SK-N-SH treated with all-trans-retinoic acid at 6 μM for 48 hours (cell line): ENCODE measurements at regions not wholly inside any gene's neighbourhood (a gene's known extent, or its start where the extent isn't known, plus 50 kb on each side); places are given as distances from the start of the nearest gene placed in this dataset.

Experiments
- ATAC-seq: fragments of 200-7000 bp; cut with Tn5 transposase; 3 replicates; pipeline ENCODE4 v1.9.1; 2020; ENCODE audit warnings: mild to moderate bottlenecking, moderate library complexity
- BACH2 ChIP-seq: fragments of 250-450 bp; sonication (Bioruptor Pico); IDR thresholded peaks from 2 replicates; pipeline ENCODE4 v1.9.0; 2021; ENCODE audit warnings: mild to moderate bottlenecking, borderline replicate concordance
- CREB5 ChIP-seq: fragments of 250-450 bp; sonication (Bioruptor Pico); IDR thresholded peaks from 2 replicates; pipeline ENCODE4 v1.5.1; 2020; ENCODE audit warnings: low read depth, mild to moderate bottlenecking, moderate library complexity
- CSDC2 ChIP-seq: fragments of 250-450 bp; sonication (Bioruptor Pico); IDR thresholded peaks from 2 replicates; pipeline ENCODE4 v1.5.0; 2020; ENCODE audit warnings: mild to moderate bottlenecking, moderate library complexity
- ESRRG ChIP-seq: fragments of 250-450 bp; sonication (Bioruptor Pico); IDR thresholded peaks from 2 replicates; pipeline ENCODE4 v1.6.1; 2021; ENCODE audit warnings: mild to moderate bottlenecking
- GLIS3 ChIP-seq: fragments of 250-450 bp; sonication (Bioruptor Pico); IDR thresholded peaks from 2 replicates; pipeline ENCODE4 v1.5.0; 2020; ENCODE audit warnings: mild to moderate bottlenecking, moderate library complexity
- ISL1 ChIP-seq: fragments of 250-450 bp; sonication (Bioruptor Pico); IDR thresholded peaks from 2 replicates; pipeline ENCODE4 v2.1.2; 2022; ENCODE audit warnings: mild to moderate bottlenecking, moderate library complexity
- OSR1 ChIP-seq: fragments of 250-450 bp; sonication (Bioruptor Pico); IDR thresholded peaks from 2 replicates; pipeline ENCODE4 v1.8.0; 2022; ENCODE audit warnings: moderate library complexity, mild to moderate bottlenecking, inconsistent platforms
- SNAI2 ChIP-seq: fragments of 250-450 bp; sonication (Bioruptor Pico); IDR thresholded peaks from 2 replicates; pipeline ENCODE4 v1.5.0; 2020; ENCODE audit warnings: mild to moderate bottlenecking, moderate library complexity
- TOX ChIP-seq: fragments of 250-450 bp; sonication (Bioruptor Pico); IDR thresholded peaks from 2 replicates; pipeline ENCODE4 v1.8.0; 2021; ENCODE audit warnings: mild to moderate bottlenecking, moderate library complexity, borderline replicate concordance
- TSHZ2 ChIP-seq: fragments of 250-450 bp; sonication (Bioruptor Pico); IDR thresholded peaks from 2 replicates; pipeline ENCODE4 v1.5.0; 2020; ENCODE audit warnings: mild to moderate bottlenecking, moderate library complexity
- ZC3H10 ChIP-seq: fragments of 250-450 bp; sonication (Bioruptor Pico); IDR thresholded peaks from 2 replicates; pipeline ENCODE4 v1.5.1; 2021; ENCODE audit warnings: mild to moderate bottlenecking, moderate library complexity
- ZFP3 ChIP-seq: fragments of 250-450 bp; sonication (Bioruptor Pico); IDR thresholded peaks from 2 replicates; pipeline ENCODE4 v1.5.0; 2020; ENCODE audit warnings: mild to moderate bottlenecking, moderate library complexity
- ZFP30 ChIP-seq: fragments of 450-650 bp; formaldehyde crosslinking; IDR thresholded peaks from 2 replicates; pipeline ENCODE4 v1.5.0; 2022; ENCODE audit warnings: mild to moderate bottlenecking, moderate library complexity
- ZNF70 ChIP-seq: fragments of 450-650 bp; formaldehyde crosslinking; IDR thresholded peaks from 2 replicates; pipeline ENCODE4 v1.5.0; 2020; ENCODE audit warnings: mild to moderate bottlenecking, moderate library complexity
- ZNF8 ChIP-seq: fragments of 450-650 bp; formaldehyde crosslinking; IDR thresholded peaks from 2 replicates; pipeline ENCODE4 v1.5.0; 2020; ENCODE audit warnings: mild to moderate bottlenecking, moderate library complexity
- TF ChIP-seq, protein P1 (sequence below): fragments of 250-450 bp; sonication (Bioruptor Pico); IDR thresholded peaks from 2 replicates; pipeline ENCODE4 v1.8.0; 2020; ENCODE audit warnings: mild to moderate bottlenecking, moderate library complexity, borderline replicate concordance

DNA sequence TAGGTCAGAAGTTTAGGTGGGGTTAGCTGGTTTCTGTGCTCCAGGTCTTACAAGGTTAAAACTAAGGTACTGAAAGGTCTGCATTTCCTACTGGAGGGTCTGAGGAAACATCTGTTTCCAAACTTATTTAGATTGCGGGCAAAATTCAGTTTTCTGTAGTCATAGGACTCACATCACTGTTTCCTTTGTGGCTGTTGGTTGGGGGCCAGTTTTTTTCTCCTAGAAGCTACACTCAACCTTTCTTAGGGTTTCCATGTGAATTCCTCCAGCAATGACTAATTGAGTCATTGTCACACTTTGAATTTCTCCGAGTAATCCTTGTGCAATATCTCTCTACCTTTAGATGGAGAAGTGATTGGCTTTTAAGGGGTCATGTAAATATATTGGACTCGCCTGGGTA is 773.4 kb upstream of the SLITRK1 start:
- no peak for ATAC-seq
- TF ChIP-seq ZNF70 (CRISPR knock-in tag) (no peak), CREB5 (CRISPR knock-in tag) (no peak), ZC3H10 (no peak), ZFP30 (CRISPR knock-in tag) (no peak), OSR1 (CRISPR knock-in tag) (no peak), SNAI2 (no peak), CSDC2 (no peak), TOX (no peak), TSHZ2 (CRISPR knock-in tag) (no peak), ESRRG (CRISPR knock-in tag) (no peak), ZFP3 (CRISPR knock-in tag) (no peak), GLIS3 (no peak)

DNA sequence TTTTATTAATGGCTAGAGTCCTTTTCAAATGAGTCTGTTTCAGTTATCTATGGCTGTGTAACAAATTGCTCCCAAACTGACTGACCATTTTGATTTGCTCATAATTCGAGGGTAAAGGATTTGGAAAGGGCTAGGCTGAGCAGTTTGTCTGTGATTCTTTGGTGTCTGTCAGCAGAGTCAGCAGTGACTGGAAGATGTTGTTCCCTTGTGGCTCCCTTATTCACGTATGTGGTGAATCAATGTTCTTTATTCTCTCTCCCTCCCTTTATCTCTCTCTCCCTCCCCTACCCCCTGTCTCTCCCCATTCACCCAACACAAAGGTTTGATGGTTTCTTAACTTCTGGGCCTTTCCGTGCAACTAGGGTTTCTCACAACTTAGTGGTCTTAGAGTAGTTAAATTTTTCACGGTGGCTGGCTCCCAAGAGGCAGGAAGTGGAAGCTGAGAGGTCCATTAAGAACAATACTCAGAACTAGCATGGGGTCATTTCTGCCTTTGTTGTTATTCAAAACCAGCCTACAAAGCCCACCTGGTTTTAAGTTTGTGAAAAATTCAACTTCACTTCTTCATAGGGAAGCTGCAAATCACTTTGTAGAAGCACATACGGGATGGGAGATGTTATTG is 772.5 kb upstream of the SLITRK1 start:
- no peak for ATAC-seq
- no peak for TF ChIP-seq BACH2 (CRISPR knock-in tag)
- TF ChIP-seq ZC3H10 = no peak
- no peak for TF ChIP-seq TSHZ2 (CRISPR knock-in tag)
- TF ChIP-seq, protein P1, sequence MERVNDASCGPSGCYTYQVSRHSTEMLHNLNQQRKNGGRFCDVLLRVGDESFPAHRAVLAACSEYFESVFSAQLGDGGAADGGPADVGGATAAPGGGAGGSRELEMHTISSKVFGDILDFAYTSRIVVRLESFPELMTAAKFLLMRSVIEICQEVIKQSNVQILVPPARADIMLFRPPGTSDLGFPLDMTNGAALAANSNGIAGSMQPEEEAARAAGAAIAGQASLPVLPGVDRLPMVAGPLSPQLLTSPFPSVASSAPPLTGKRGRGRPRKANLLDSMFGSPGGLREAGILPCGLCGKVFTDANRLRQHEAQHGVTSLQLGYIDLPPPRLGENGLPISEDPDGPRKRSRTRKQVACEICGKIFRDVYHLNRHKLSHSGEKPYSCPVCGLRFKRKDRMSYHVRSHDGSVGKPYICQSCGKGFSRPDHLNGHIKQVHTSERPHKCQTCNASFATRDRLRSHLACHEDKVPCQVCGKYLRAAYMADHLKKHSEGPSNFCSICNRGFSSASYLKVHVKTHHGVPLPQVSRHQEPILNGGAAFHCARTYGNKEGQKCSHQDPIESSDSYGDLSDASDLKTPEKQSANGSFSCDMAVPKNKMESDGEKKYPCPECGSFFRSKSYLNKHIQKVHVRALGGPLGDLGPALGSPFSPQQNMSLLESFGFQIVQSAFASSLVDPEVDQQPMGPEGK (CRISPR knock-in tag) = no peak
- no peak for TF ChIP-seq ZNF8
- no peak for TF ChIP-seq GLIS3
- no peak for TF ChIP-seq ISL1 (CRISPR knock-in tag)
- TF ChIP-seq, all 23 proteins: peak for 0

DNA sequence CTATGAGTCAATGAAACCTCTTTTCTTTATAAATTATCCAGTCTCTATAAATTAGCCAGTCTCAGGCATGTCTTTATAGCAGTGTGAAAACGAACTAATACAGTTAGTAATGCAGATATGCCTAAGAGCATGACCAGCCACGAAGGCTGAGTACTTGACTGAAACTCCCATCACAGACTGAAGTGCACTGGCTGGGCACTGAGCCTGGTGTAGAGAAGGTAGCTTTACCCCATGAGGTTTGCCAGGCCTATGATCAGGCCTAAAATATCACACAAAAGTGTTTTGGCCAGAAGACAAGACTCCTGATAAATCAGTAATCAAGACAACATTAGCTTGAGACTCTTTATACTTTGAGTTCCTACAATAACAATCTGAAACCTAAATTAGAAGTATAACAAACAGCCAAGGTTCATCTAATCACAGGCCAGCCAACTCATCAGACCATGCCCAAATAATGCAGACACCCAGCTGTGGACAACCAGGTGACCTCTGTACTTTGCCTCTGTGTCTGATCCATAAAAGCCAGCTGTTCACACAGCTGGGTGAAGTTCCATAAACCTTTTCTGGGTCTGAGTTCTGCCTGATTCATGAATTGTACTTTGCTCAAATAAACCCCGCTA is 771.8 kb upstream of the SLITRK1 start:
- TF ChIP-seq TSHZ2 (CRISPR knock-in tag) = no peak
- no peak for TF ChIP-seq ZC3H10
- TF ChIP-seq, all 23 proteins: peak for 0
- no peak for ATAC-seq
